BLaER1 (cell line): ENCODE measurements at regions not wholly inside any gene's neighbourhood (a gene's known extent, or its start where the extent isn't known, plus 50 kb on each side); places are given as distances from the start of the nearest gene placed in this dataset.
"Not testable (repeated sequence)": the region's sequence is repeated elsewhere in the genome, so short reads cannot be mapped to it uniquely, and the experiment has no call there.

Experiments used
- H3K27ac ChIP-seq: shearing (Covaris generic); formaldehyde crosslinking; 2 replicates; pipeline ENCODE4 v1.8.1; 2022
- H3K27me3 ChIP-seq: shearing (Covaris generic); formaldehyde crosslinking; 2 replicates; pipeline ENCODE4 v1.8.1; 2022
- H3K36me3 ChIP-seq: shearing (Covaris generic); formaldehyde crosslinking; 2 replicates; pipeline ENCODE4 v1.8.1; 2022
- H3K4me1 ChIP-seq: shearing (Covaris generic); formaldehyde crosslinking; 2 replicates; pipeline ENCODE4 v1.8.1; 2022
- H3K4me2 ChIP-seq: shearing (Covaris generic); formaldehyde crosslinking; 2 replicates; pipeline ENCODE4 v1.8.1; 2022
- H3K4me3 ChIP-seq: shearing (Covaris generic); formaldehyde crosslinking; 2 replicates; pipeline ENCODE4 v1.8.1; 2022
- H3K9ac ChIP-seq: shearing (Covaris generic); formaldehyde crosslinking; 2 replicates; pipeline ENCODE4 v1.8.1; 2022
- H3K9me3 ChIP-seq: shearing (Covaris generic); formaldehyde crosslinking; 2 replicates; pipeline ENCODE4 v1.8.1; 2022
- H4K20me1 ChIP-seq: shearing (Covaris generic); formaldehyde crosslinking; 2 replicates; pipeline ENCODE4 v1.8.1; 2022
- Cebpa-rat ChIP-seq: shearing (Covaris generic); IDR thresholded peaks from 2 replicates; pipeline ENCODE4 v1.8.1; 2022

GRCh38 chrX:34810364-34810763 lies 132.2 kb upstream of the FAM47B start:
- H3K27me3 ChIP-seq, result peaks cover 74% of the 10 kb centered on the region
- no peak overlapping the region for H3K27ac ChIP-seq
- no peak overlapping the region for H3K4me2 ChIP-seq
- no peak overlapping the region for H3K4me3 ChIP-seq
- no peaks in the 10 kb centered on the region for H3K9me3 ChIP-seq
- no peak for TF ChIP-seq Cebpa-rat
- H4K20me1 ChIP-seq, result no peaks in the 10 kb centered on the region
- no peaks in the 10 kb centered on the region for H3K4me1 ChIP-seq
- no peaks in the 10 kb centered on the region for H3K36me3 ChIP-seq
- no peak overlapping the region for H3K9ac ChIP-seq

GRCh38 chrX:34810916-34811315 lies 131.7 kb upstream of the FAM47B start:
- TF ChIP-seq Cebpa-rat, result no peak
- Histone ChIP-seq H3K9ac (no peak overlapping the region), H3K4me1 (no peaks in the 10 kb centered on the region), H3K27ac (no peak overlapping the region), H3K36me3 (no peaks in the 10 kb centered on the region), H3K4me2 (no peak overlapping the region), H3K4me3 (no peak overlapping the region), H4K20me1 (no peaks in the 10 kb centered on the region), H3K9me3 (no peaks in the 10 kb centered on the region), H3K27me3 (peaks cover 76% of the 10 kb centered on the region)

- no peak overlapping the region for H3K4me2 ChIP-seq
- 0 out of 2 replicates have a peak, but pooled peaks cover 5% of the 10 kb centered on the region for H3K9me3 ChIP-seq
- H3K27me3 ChIP-seq, result peaks cover 85% of the 10 kb centered on the region
- no peak overlapping the region for H3K4me3 ChIP-seq
- H3K9ac ChIP-seq, result no peak overlapping the region
- H3K27ac ChIP-seq, result no peak overlapping the region
- H3K4me1 ChIP-seq, result no peaks in the 10 kb centered on the region
- TF ChIP-seq Cebpa-rat, result no peak
- no peaks in the 10 kb centered on the region for H4K20me1 ChIP-seq
- no peaks in the 10 kb centered on the region for H3K36me3 ChIP-seq
Observed at GRCh38 chrX:34813618-34814017, 129.0 kb upstream of the FAM47B start.

GRCh38 chrX:34826964-34827363 lies 115.6 kb upstream of the FAM47B start:
- Histone ChIP-seq H3K4me1 (no peaks in the 10 kb centered on the region), H3K9ac (no peak overlapping the region), H4K20me1 (no peaks in the 10 kb centered on the region), H3K27ac (no peak overlapping the region), H3K36me3 (no peaks in the 10 kb centered on the region), H3K4me2 (no peak overlapping the region), H3K9me3 (no peaks in the 10 kb centered on the region), H3K27me3 (peaks cover 32% of the 10 kb centered on the region), H3K4me3 (no peak overlapping the region)
- TF ChIP-seq Cebpa-rat, result no peak

- no peak for TF ChIP-seq Cebpa-rat
Observed at GRCh38 chrX:34839451-34839850, 103.1 kb upstream of the FAM47B start.

GRCh38 chrX:34841205-34841604 lies 101.4 kb upstream of the FAM47B start:
- not testable (repeated sequence) for H3K9ac ChIP-seq, H4K20me1 ChIP-seq, H3K36me3 ChIP-seq, H3K4me2 ChIP-seq, H3K27ac ChIP-seq, H3K4me3 ChIP-seq, H3K4me1 ChIP-seq
- Histone ChIP-seq H3K9me3 (peaks cover 19% of the 10 kb centered on the region), H3K27me3 (peaks cover 17% of the 10 kb centered on the region)

More at GRCh38 chrX:34839451-34839850, 103.1 kb upstream of the FAM47B start:
- Histone ChIP-seq H4K20me1 (no peaks in the 10 kb centered on the region), H3K9me3 (peaks cover 19% of the 10 kb centered on the region), H3K36me3 (no peaks in the 10 kb centered on the region), H3K9ac (no peak overlapping the region), H3K27ac (no peak overlapping the region), H3K4me2 (no peak overlapping the region), H3K27me3 (peaks cover 8% of the 10 kb centered on the region; the same call in 1 of the 2 replicates), H3K4me3 (no peak overlapping the region), H3K4me1 (no peaks in the 10 kb centered on the region)

GRCh38 chrX:34848281-34848680 lies 94.3 kb upstream of the FAM47B start:
- TF ChIP-seq Cebpa-rat, result no peak
- Histone ChIP-seq H3K27ac (no peak overlapping the region), H3K9me3 (no peaks in the 10 kb centered on the region), H3K4me3 (no peak overlapping the region), H3K4me2 (no peak overlapping the region), H3K27me3 (peaks cover 67% of the 10 kb centered on the region), H3K9ac (no peak overlapping the region), H3K4me1 (no peaks in the 10 kb centered on the region), H3K36me3 (no peaks in the 10 kb centered on the region), H4K20me1 (no peaks in the 10 kb centered on the region)

- no peak for TF ChIP-seq Cebpa-rat
- H4K20me1 ChIP-seq, result no peaks in the 10 kb centered on the region
- H3K9ac ChIP-seq, result no peak overlapping the region
- H3K4me3 ChIP-seq, result no peak overlapping the region
- H3K36me3 ChIP-seq, result no peaks in the 10 kb centered on the region
- H3K4me2 ChIP-seq, result no peak overlapping the region
- H3K4me1 ChIP-seq, result no peaks in the 10 kb centered on the region
- peaks cover 75% of the 10 kb centered on the region for H3K27me3 ChIP-seq
- H3K9me3 ChIP-seq, result no peaks in the 10 kb centered on the region
- H3K27ac ChIP-seq, result no peak overlapping the region
Observed at GRCh38 chrX:34849371-34849770, 93.2 kb upstream of the FAM47B start.

- no peaks in the 10 kb centered on the region for H3K36me3 ChIP-seq
- no peaks in the 10 kb centered on the region for H3K4me1 ChIP-seq
- H3K9ac ChIP-seq, result no peak overlapping the region
- no peak overlapping the region for H3K4me3 ChIP-seq
- no peak overlapping the region for H3K4me2 ChIP-seq
- H4K20me1 ChIP-seq, result no peaks in the 10 kb centered on the region
- TF ChIP-seq Cebpa-rat, result no peak
- H3K27me3 ChIP-seq, result peaks cover 81% of the 10 kb centered on the region
- no peak overlapping the region for H3K27ac ChIP-seq
- no peaks in the 10 kb centered on the region for H3K9me3 ChIP-seq
Observed at GRCh38 chrX:34859191-34859590, 83.4 kb upstream of the FAM47B start.

- TF ChIP-seq Cebpa-rat, result no peak
- no peaks in the 10 kb centered on the region for H3K9me3 ChIP-seq
- no peaks in the 10 kb centered on the region for H3K4me1 ChIP-seq
- H4K20me1 ChIP-seq, result no peaks in the 10 kb centered on the region
- no peak overlapping the region for H3K9ac ChIP-seq
- H3K36me3 ChIP-seq, result no peaks in the 10 kb centered on the region
- H3K4me2 ChIP-seq, result no peak overlapping the region
- peaks cover 88% of the 10 kb centered on the region for H3K27me3 ChIP-seq
- H3K27ac ChIP-seq, result no peak overlapping the region
- H3K4me3 ChIP-seq, result no peak overlapping the region
Observed at GRCh38 chrX:34863906-34864305, 78.7 kb upstream of the FAM47B start.

GRCh38 chrX:34866646-34867045 lies 76.0 kb upstream of the FAM47B start:
- no peaks in the 10 kb centered on the region for H3K36me3 ChIP-seq
- no peak overlapping the region for H3K4me2 ChIP-seq
- peaks cover 79% of the 10 kb centered on the region for H3K27me3 ChIP-seq
- no peak overlapping the region for H3K9ac ChIP-seq
- peaks cover 16% of the 10 kb centered on the region for H3K9me3 ChIP-seq
- no peaks in the 10 kb centered on the region for H4K20me1 ChIP-seq
- no peaks in the 10 kb centered on the region for H3K4me1 ChIP-seq
- no peak for TF ChIP-seq Cebpa-rat
- H3K4me3 ChIP-seq, result no peak overlapping the region
- no peak overlapping the region for H3K27ac ChIP-seq
